CD14-positive monocyte (primary cell): ENCODE measurements at regions not wholly inside any gene's neighbourhood (a gene's known extent, or its start where the extent isn't known, plus 50 kb on each side); places are given as distances from the start of the nearest gene placed in this dataset.

Experiments used
- DNase-seq, 3 donors: peaks; one replicate each; pipeline ENCODE4 v3.0.0-alpha.2; 2011 to 2022
- H2AFZ ChIP-seq: 2 replicates; pipeline ENCODE4 v1.6.0; 2012; ENCODE audit warnings: mild to moderate bottlenecking, low read depth, low read length, inconsistent platforms; ENCODE audit not compliant: insufficient read depth, poor library complexity, severe bottlenecking
- H3K27ac ChIP-seq, 2 donors: 1 replicate in 1 of 2; 2 replicates in 1 of 2; pipeline ENCODE4 v1.5.1; 2012 to 2013; ENCODE audit warnings: low read length in 2 of 2, control low read depth in 1 of 2, inconsistent platforms in 1 of 2, low read depth in 1 of 2, mild to moderate bottlenecking in 1 of 2
- H3K27me3 ChIP-seq, 2 donors: one replicate each; pipeline versions ENCODE4 v1.6.0 to v1.6.1; 2011 to 2013; ENCODE audit warnings: low read length in 2 of 2; ENCODE audit not compliant: control insufficient read depth in 2 of 2, insufficient read depth in 2 of 2
- H3K36me3 ChIP-seq, 2 donors: replicated peaks in 1 of 2; 1 replicate in 1 of 2; 2 replicates in 1 of 2; pipeline versions ENCODE4 v1.5.1 to v1.6.1; 2012 to 2013; ENCODE audit warnings: low read length in 2 of 2, control low read depth in 1 of 2, inconsistent platforms in 1 of 2, mild to moderate bottlenecking in 1 of 2; ENCODE audit not compliant: insufficient read depth in 2 of 2, control insufficient read depth in 1 of 2
- H3K4me1 ChIP-seq, 2 donors: 1 replicate in 1 of 2; 2 replicates in 1 of 2; pipeline versions ENCODE4 v1.5.1 to v1.6.1; 2012 to 2013; ENCODE audit warnings: low read length in 2 of 2, control low read depth in 1 of 2, inconsistent platforms in 1 of 2, mild to moderate bottlenecking in 1 of 2, moderate library complexity in 1 of 2; ENCODE audit not compliant: insufficient read depth in 2 of 2, control insufficient read depth in 1 of 2
- H3K4me2 ChIP-seq: replicated peaks from 2 replicates; pipeline ENCODE3; 2012; ENCODE audit warnings: low read length, moderate library complexity, mild to moderate bottlenecking; ENCODE audit not compliant: poor library complexity, severe bottlenecking; ENCODE audit errors: extremely low read depth
- H3K4me3 ChIP-seq, 3 experiments: fragments of 200-600 bp in 1 of 3; sonication (generic) in 1 of 3; replicated peaks in 1 of 3; 1 replicate in 2 of 3; 2 replicates in 1 of 3; pipeline ENCODE4 v1.5.1; 2011 to 2013; ENCODE audit warnings: low read length in 3 of 3, mild to moderate bottlenecking in 3 of 3, control low read depth in 2 of 3, low read depth in 2 of 3, inconsistent platforms in 1 of 3, moderate library complexity in 1 of 3
- H3K79me2 ChIP-seq: 2 replicates; pipeline ENCODE4 v1.6.0; 2012; ENCODE audit warnings: mild to moderate bottlenecking, control low read depth, inconsistent platforms, low read length, moderate library complexity; ENCODE audit not compliant: insufficient read depth
- H3K9ac ChIP-seq: 2 replicates; pipeline ENCODE4 v1.6.0; 2017; ENCODE audit warnings: low read length, mild to moderate bottlenecking; ENCODE audit not compliant: insufficient read depth, poor library complexity, severe bottlenecking
- H3K9me3 ChIP-seq, 2 donors: replicated peaks in 1 of 2; 1 replicate in 1 of 2; 2 replicates in 1 of 2; pipeline versions ENCODE4 v1.5.1 to v1.6.1; 2012 to 2013; ENCODE audit warnings: low read length in 2 of 2, control low read depth in 1 of 2; ENCODE audit not compliant: control insufficient read depth in 1 of 2, insufficient read depth in 1 of 2
- H4K20me1 ChIP-seq: 2 replicates; pipeline ENCODE4 v1.6.0; 2012; ENCODE audit warnings: mild to moderate bottlenecking, low read length, control low read depth, moderate library complexity; ENCODE audit not compliant: insufficient read depth
- H3K27ac Mint-ChIP-seq, 7 donors: one replicate each; pipeline ENCODE4 v1.8.0; 2020; ENCODE audit warnings: mild to moderate bottlenecking in 7 of 7, mixed read lengths in 7 of 7, moderate library complexity in 6 of 7, inconsistent platforms in 2 of 7
- H3K27me3 Mint-ChIP-seq, 3 donors: one replicate each; pipeline ENCODE4 v1.8.0; 2021 to 2022; ENCODE audit warnings: low read depth in 3 of 3, mild to moderate bottlenecking in 3 of 3, mixed read lengths in 3 of 3, moderate library complexity in 3 of 3, inconsistent platforms in 1 of 3
- H3K36me3 Mint-ChIP-seq, 2 donors: one replicate each; pipeline ENCODE4 v1.8.0; 2020; ENCODE audit warnings: mixed read lengths in 2 of 2, inconsistent platforms in 1 of 2, mild to moderate bottlenecking in 1 of 2
- H3K4me1 Mint-ChIP-seq: one replicate; pipeline ENCODE4 v1.8.0; 2020; ENCODE audit warnings: mild to moderate bottlenecking, mixed read lengths
- H3K4me3 Mint-ChIP-seq, 2 donors: one replicate each; pipeline ENCODE4 v1.8.0; 2020; ENCODE audit warnings: mild to moderate bottlenecking in 2 of 2, mixed read lengths in 2 of 2, moderate library complexity in 1 of 2
- H3K9me3 Mint-ChIP-seq, 7 donors: one replicate each; pipeline ENCODE4 v1.8.0; 2020 to 2022; ENCODE audit warnings: mixed read lengths in 7 of 7, mild to moderate bottlenecking in 6 of 7, moderate library complexity in 6 of 7, inconsistent platforms in 2 of 7
- WGBS: methylation state at CpG from one replicate; pipeline ENCODE4 v1.1.5; 2013; ENCODE audit warnings: missing lambda C conversion rate; ENCODE audit not compliant: insufficient coverage; 5-methylcytosine and 5-hydroxymethylcytosine counted together
- intact Hi-C, 2 donors: fragments of 100-400 bp; cut with micrococcal nuclease; formaldehyde crosslinking; loops; one replicate each; pipeline versions ENCODE4 v1.15.0 to v1.15.1; 2023
- TF ChIP-seq, protein P1 (sequence below): fragments of 200-600 bp; IDR thresholded peaks from one replicate; pipeline ENCODE4 v1.8.0; 2022; ENCODE audit warnings: antibody characterized with exemption, mild to moderate bottlenecking

DNA sequence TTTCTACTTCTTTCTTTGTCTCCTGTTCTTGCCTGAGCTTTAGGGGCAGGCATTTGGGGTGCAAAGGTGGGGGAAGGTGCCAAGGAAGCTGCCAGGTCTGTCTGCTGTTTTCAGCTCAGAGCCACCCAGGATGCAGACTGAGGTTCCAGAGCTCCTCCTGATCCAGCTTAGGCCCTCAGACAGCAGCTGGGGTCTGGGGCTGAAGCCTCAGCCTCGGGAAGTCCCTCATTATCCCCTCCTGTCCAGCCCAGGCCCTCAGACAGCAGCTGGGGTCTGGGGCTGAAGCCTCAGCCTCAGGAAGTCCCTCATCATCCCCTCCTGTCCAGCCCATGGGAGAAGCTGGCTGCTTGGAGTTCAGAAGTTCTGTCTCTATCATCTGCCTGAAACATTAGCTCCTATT is 257.7 kb upstream of the CSF3R start:
- Histone ChIP-seq H3K4me1 (no peaks in the 10 kb centered on the region), H3K4me3 (no peak overlapping the region), H3K4me2 (no peak overlapping the region), H3K36me3 (no peaks in the 10 kb centered on the region), H3K79me2 (no peaks in the 10 kb centered on the region), H3K9me3 (no peaks in the 10 kb centered on the region), H4K20me1 (no peaks in the 10 kb centered on the region), H2AFZ (no peak overlapping the region), H3K27me3 (peaks cover 5 to 20% of the 10 kb centered on the region in 2 donors), H3K27ac (no peak overlapping the region), H3K9ac (no peak overlapping the region)
- Mint-ChIP-seq H3K9me3 (peaks cover 2 to 7% (median 4%) of the 10 kb centered on the region in 7 donors), H3K27me3 (peaks cover 26 to 38% (median 38%) of the 10 kb centered on the region in 3 donors), H3K4me1 (no peaks in the 10 kb centered on the region), H3K27ac (no peak overlapping the region), H3K36me3 (no peaks in the 10 kb centered on the region), H3K4me3 (no peak overlapping the region)
- no peak for DNase-seq
- intact Hi-C loops = no loop called here
- 83% methylated on average over 1 of the region's 1 CpG for WGBS
- TF ChIP-seq, protein P1, sequence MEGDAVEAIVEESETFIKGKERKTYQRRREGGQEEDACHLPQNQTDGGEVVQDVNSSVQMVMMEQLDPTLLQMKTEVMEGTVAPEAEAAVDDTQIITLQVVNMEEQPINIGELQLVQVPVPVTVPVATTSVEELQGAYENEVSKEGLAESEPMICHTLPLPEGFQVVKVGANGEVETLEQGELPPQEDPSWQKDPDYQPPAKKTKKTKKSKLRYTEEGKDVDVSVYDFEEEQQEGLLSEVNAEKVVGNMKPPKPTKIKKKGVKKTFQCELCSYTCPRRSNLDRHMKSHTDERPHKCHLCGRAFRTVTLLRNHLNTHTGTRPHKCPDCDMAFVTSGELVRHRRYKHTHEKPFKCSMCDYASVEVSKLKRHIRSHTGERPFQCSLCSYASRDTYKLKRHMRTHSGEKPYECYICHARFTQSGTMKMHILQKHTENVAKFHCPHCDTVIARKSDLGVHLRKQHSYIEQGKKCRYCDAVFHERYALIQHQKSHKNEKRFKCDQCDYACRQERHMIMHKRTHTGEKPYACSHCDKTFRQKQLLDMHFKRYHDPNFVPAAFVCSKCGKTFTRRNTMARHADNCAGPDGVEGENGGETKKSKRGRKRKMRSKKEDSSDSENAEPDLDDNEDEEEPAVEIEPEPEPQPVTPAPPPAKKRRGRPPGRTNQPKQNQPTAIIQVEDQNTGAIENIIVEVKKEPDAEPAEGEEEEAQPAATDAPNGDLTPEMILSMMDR = no peak

DNA sequence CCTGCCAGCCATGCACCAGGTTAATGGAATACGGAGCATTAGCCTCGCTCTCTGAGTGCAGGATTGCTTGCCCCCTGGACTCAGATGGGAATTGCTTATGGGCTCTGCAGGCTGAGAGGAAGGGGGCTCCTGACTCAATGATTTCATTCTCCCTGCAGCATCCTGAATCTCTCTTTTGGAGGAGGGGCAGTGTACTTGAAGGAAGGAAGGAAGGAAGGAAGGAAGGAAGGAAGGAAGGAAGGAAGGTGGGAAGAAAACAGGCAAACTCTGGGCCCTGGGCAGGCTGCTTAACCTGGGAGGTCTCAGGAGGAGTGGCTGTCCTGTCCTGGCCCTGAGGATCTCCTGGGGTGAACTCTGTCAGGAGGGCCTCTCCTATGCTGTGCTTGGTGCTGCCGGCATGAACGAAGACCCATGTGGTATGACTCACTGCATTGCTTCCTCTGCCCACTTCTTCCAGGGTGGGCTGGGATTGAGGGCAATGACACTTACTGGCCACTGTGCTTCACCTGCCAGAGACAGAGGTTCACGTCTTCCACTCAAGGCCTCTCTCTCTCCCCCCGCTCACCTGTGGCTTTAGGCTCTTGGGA is 257.1 kb upstream of the CSF3R start:
- no peaks in the 10 kb centered on the region for H3K9me3 ChIP-seq
- H3K4me3 ChIP-seq = no peak overlapping the region
- no peak for DNase-seq
- TF ChIP-seq, protein P1 = no peak
- H3K36me3 Mint-ChIP-seq = no peaks in the 10 kb centered on the region
- no peak overlapping the region for H3K4me2 ChIP-seq
- no peaks in the 10 kb centered on the region for H4K20me1 ChIP-seq
- peaks cover 26 to 36% (median 35%) of the 10 kb centered on the region in 3 donors for H3K27me3 Mint-ChIP-seq
- H3K27ac ChIP-seq = no peak overlapping the region
- H3K9me3 Mint-ChIP-seq = peaks cover 2 to 7% (median 4%) of the 10 kb centered on the region in 7 donors
- peaks cover 5 to 21% of the 10 kb centered on the region in 2 donors for H3K27me3 ChIP-seq
- 50% methylated on average over 2 of the region's 6 CpGs for WGBS
- H3K79me2 ChIP-seq = no peaks in the 10 kb centered on the region
- H2AFZ ChIP-seq = no peak overlapping the region
- no peak overlapping the region for H3K9ac ChIP-seq
- no peaks in the 10 kb centered on the region for H3K4me1 Mint-ChIP-seq
- no peak overlapping the region for H3K4me3 Mint-ChIP-seq
- H3K4me1 ChIP-seq = no peaks in the 10 kb centered on the region
- no peak overlapping the region for H3K27ac Mint-ChIP-seq
- intact Hi-C loops = no loop called here
- no peaks in the 10 kb centered on the region for H3K36me3 ChIP-seq
